ENCODE measurements at regions not wholly inside any gene's neighbourhood (a gene's known extent, or its start where the extent isn't known, plus 50 kb on each side); places are given as distances from the start of the nearest gene placed in this dataset.
"Not testable (repeated sequence)": the region's sequence is repeated elsewhere in the genome, so short reads cannot be mapped to it uniquely, and the experiment has no call there.

DNA sequence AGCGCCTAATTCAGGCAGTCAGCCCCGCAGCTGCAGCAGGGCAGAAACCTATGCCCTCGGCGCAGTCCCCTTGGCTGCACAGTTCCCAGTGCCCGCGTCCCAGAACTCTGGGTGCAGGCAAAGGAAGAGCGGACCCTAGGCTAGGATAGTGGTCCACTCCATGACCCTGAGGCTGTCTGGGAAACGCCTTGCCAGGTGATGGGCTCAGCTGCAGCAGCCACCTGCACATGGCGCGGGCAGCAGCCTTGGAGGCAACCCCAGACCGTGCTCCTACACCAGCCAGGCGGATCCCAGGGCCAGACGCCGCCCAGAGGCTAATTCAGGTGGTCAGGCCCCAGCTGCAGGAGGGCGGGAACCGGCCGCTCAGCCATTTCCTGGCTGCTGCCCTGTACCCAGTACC is 83.0 kb downstream of the POTEC start:
- not testable (repeated sequence) for H3K4me3 ChIP-seq (ENCODE audit: low read depth, low read length)

DNA sequence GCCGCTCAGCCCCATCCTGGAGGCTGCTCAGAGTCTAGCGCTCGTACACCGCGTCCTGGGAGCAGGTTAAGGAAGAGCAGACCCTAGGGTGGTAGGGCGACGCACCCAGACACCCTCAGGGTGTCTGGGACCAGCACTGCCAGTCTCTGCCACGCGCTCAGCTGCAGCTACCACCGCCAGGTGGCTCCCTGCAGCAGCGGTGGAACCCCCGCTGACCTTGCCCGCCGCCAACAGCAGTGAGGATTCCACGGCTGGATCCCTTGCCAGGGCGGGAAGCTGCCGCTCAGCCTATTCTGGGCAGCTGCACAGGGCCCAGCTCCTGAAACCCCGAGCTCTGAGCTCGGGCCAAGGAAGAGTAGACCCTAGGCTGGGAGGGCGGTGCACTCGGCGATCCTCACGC is 83.6 kb downstream of the POTEC start:
- H3K4me3 ChIP-seq (ENCODE audit: low read depth, low read length): not testable (repeated sequence)

DNA sequence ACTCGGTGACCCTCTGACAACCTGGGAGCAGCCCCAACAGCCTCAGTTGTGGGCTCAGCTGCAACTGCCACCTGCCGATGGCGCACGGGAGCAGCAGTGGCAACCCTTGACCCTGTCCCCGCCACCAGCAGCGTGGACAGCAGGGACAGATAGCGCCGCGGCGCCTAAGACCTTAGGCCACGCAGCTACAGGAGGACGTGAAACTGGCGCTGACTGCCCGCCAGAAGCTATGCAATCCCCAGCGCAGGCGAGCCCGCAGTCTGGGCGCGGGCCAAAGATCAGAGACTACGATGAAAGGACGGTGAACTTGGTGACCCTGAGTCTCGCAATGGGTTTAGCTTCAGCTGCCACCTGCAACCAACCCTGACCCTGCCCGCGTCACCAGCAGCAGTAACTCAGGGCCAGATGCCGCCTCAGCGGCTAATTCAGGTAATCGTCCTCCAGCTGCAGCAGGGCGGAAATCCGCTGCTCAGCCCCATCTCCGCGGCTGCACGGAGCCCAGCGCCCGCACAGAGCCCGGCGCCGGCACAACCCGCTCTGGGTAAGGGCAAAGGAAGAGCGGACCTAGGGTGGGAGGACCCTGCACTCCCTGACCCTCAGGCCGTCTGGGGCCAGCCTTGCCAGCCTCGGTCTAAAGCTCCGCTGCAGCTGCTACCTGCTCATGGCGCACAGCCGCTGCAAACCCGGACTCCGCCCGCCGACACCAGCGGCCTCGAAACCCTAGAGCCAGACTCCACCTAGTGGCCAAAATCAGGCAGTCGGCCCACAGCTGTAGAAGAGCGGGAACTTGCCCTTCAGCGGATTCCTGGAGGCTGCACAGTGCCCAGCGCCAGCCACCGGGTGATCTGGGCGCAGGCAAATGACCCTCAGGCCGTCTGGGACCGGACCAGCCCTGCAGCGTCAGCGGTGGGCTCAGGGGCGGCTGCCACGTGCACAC is 85.1 kb downstream of the POTEC start:
- TF ChIP-seq, protein P1, sequence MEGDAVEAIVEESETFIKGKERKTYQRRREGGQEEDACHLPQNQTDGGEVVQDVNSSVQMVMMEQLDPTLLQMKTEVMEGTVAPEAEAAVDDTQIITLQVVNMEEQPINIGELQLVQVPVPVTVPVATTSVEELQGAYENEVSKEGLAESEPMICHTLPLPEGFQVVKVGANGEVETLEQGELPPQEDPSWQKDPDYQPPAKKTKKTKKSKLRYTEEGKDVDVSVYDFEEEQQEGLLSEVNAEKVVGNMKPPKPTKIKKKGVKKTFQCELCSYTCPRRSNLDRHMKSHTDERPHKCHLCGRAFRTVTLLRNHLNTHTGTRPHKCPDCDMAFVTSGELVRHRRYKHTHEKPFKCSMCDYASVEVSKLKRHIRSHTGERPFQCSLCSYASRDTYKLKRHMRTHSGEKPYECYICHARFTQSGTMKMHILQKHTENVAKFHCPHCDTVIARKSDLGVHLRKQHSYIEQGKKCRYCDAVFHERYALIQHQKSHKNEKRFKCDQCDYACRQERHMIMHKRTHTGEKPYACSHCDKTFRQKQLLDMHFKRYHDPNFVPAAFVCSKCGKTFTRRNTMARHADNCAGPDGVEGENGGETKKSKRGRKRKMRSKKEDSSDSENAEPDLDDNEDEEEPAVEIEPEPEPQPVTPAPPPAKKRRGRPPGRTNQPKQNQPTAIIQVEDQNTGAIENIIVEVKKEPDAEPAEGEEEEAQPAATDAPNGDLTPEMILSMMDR (IDR thresholded peaks at IDR 0.05; ENCODE audit: borderline replicate concordance, insufficient read depth, low read depth, low read length): 0 out of 2 replicates have a peak, but pooled peaks have one; percentile 23
- H3K4me3 ChIP-seq (ENCODE audit: low read depth, low read length): not testable (repeated sequence)

DNA sequence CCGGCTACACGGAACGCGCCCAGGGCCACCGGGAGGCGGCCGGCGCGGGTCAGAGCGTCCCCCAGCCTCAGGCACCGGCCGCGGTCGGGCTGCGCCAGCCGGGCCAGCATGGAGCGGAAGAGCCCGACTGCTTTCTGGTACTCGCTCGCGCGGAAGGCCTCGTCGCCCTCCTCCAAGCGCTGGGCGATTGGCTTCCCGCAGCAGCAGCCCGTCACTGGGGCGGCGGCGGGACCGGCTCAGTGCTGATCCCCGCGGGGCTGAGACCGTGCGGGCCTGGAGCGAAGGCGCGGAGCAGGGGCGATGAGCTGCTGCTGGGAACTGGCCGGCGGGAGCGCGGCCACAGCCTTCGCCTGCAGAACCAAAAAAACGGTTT is 92.8 kb downstream of the POTEC start:
- H3K4me3 ChIP-seq (ENCODE audit: low read depth, low read length): not testable (repeated sequence)

DNA sequence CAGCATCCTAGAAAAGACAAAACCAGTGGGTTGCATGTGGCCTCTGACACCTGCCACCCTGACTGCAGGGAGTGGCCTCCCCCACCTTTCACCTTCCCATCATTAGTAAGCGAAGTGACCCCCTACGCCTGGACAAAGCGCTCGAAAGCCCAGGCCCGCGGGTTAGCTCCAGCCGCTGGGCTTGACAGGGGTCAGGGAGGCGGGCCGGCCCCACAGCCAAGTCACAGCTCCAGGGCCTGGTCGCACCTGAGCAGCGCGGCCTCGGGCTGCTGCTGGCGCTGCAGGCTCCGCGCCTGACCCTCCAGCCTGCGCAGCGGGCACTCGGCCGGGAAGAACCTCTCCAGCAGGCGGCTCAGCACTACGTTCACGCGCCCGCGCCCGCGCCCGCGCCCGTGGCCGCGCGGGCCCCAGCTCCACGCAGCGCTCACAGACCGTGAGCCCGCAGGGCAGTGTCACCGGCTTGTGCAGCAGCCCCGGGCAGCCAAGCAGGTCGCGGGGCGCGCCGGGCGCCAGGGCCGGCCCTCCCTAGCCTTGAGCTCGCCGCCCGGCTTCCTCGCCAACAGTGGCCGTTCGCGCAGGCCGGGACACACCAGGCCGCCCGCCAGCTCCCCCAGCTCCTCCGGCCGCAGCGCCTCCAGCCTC is 93.3 kb downstream of the POTEC start:
- H3K4me3 ChIP-seq (ENCODE audit: low read depth, low read length): not testable (repeated sequence)

DNA sequence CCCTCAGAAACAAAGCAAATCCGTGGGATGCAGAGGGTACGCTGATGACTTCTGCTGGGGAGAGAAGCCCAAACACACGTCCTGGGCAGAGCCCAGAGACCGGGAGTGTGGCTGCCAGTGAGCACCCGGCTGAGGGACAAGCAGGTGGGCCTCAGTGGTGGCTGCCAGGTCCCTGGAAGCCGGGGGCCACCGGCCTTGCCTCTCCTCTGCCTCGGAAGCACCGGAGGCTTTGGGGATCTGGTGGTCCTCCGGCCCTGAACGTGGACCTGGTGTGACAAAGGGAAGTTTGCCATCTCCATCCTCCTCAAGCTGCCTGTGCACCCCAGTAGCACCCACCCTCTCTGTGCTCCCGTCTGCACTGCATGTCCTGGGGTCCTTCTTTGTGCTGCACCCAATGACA is 94.3 kb downstream of the POTEC start:
- H3K4me3 ChIP-seq (ENCODE audit: low read depth, low read length): not testable (repeated sequence)

DNA sequence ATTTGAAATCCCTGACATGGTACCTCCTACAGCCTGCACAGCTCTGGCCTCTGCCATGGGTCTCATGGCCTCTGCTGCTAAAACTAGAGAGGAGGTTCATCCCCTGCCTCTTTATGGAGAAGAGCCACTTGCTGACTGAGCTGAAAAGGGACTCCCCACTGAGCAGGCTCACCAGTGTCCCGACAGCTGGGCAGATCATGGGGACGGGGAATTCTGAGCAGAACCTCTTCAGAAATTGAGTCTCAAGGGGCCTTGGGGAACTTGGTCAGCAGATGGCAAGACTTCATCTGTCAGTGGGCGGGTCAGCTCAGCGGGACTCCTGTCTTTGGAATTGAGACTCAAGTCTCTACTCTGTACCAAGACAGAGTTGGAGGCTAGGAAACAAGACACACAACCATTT is 95.7 kb downstream of the POTEC start:
- not testable (repeated sequence) for H3K4me3 ChIP-seq (ENCODE audit: low read depth, low read length)

DNA sequence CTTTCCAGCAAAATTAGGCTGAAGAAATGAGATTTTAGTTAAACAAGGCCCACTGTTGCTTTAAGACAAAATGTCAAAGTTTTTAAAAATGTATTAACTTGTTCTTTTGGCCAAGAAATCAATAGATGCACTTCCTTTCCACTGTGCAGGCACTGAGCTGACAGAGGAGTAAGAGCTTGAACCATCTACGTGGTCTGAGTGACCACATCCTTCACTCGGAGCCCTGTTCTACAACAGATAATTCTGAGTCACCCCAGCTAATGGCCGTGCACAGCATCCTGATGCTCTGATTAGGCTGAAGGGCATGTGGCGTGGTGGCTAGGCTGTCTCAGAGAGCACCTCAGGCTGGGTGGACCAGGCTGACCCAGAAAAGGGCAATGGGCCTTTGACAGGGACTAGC is 107.9 kb downstream of the POTEC start:
- not testable (repeated sequence) for H3K4me3 ChIP-seq (ENCODE audit: low read depth, low read length)

DNA sequence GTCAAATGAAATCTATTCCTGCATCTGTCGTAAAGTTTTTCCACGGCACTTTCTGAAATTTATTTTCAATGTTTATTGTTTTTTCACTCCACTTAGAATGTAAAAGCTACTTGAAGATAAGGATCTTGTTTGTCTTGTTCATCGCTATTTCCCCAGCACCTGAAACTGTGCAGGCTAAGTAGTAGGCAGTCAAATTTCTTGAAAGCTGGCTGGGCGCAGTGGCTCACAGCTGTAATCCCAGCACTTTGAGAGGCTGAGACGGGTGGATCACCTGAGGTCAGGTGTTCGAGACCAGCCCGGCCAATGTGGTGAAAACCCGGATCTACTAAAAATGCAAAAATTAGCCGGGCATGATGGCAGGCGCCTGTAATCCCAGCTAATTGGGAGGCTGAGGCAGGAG is 111.0 kb downstream of the POTEC start:
- not testable (repeated sequence) for H3K4me3 ChIP-seq (ENCODE audit: low read depth, low read length)

DNA sequence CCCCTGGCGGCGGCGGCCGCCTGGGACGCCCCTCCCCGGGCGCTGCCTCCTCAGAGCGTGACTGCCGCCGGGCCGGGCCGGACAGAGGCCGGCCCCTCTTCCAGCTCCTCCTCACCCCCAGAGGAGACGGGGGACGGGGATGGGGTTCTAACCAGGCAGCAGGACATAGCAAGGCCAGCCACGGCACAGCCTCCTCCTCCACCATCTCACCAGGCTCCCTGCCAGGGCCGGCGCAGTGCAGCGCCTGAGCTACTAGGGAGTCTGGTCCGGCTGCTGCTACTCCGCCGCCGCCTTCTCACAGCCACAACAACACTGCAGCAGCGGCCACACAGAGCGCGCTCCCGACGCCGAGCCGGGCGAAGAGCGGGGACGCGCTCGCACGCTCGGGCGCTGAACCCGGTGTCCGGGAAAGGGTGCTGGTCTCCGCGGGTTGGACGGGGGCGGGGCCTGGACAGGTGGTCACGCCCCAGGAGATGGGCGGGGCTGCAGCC is 112.3 kb downstream of the POTEC start:
- not testable (repeated sequence) for H3K4me3 ChIP-seq (ENCODE audit: low read depth, low read length)

DNA sequence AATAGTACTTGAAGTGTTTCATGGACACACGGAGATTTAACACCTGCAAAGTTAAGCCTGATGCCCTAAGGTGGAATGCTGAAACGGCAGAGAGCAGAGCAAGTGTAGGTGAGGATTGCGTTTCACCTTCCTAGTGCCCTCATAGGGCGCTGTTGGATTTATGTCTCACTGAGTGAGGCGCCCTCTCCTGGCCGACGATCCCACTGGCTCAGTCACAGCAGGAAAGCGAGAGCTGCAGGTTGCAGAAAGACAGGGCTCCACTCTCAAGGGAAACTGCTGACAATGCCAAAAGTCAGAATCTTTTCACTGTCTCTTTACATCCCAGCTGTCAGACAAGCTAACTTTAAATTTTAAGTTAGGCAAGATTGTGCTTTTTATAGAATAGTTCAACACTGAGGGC is 127.6 kb downstream of the POTEC start:
- TF ChIP-seq, protein P1 (IDR thresholded peaks at IDR 0.05; ENCODE audit: borderline replicate concordance, insufficient read depth, low read depth, low read length): peak; percentile 28; the same call in 1 of the 2 replicates

DNA sequence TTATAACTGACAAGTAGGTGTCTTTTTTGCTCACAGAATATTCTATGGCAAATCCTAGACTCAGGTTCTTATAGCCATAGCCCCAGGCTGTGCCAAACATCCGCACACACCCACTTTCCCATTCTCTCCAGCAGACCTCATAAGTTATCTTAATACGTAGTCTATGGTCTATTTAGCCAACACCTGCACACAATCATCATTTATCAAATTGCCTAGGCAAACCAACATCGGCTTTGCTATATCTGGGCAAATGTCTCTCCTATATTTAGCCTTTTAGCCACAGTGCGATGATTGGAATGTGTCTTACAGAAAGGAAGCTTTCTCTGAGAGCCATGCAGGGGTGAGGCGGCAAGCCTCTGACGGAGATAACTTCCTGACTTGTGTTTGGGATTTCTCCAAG is 128.0 kb downstream of the POTEC start:
- H3K4me3 ChIP-seq (ENCODE audit: low read depth, low read length): not testable (repeated sequence)

More for the DNA sequence above, 127.6 kb downstream of the POTEC start:
- H3K4me3 ChIP-seq (ENCODE audit: low read depth, low read length): not testable (repeated sequence)

DNA sequence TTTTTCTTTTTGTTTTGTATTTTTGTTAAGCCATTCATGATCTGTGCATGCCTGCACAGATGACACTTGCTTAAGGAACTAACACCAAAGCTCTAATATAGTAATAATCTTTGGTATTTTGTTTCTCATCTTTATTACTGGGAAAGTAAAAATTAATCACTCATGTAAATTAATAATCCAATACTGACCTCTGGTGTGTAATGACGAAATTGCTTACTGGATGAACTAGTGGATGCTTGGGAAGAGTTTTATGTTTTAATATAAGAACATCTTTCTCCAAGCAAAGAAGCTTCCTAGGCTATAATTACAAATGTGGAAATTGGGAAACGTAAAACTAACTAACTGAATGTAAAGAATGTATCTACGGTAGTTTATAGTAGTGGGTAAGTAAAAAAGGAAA is 147.9 kb downstream of the POTEC start:
- H3K4me3 ChIP-seq (ENCODE audit: low read depth, low read length): not testable (repeated sequence)

DNA sequence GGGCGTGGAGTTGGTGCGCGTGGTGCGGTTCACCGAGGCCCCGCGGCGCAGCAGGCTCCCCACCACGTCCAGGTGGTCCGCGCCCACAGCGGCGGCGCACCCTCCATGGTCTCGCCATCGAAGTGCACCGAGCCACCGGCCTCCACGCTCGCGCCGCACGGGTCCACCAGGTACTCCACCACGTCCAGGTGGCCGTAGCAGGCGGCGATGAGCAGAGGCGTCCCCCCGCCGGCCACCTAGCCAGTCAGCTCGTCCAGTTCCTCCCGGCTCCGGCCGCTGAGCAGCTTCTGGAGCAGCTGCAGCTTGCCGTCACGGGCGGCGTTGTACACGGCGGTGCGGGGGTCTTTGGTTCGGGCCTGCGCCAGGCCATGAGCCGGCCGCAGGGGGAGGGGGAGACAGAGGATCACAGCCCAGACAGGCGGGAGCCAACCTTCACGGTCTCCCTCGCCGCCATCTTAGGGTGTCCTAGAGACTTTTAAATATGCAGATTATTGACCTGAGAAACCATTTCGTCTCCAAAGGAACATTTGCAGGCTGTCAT is 149.8 kb downstream of the POTEC start:
- H3K4me3 ChIP-seq (ENCODE audit: low read depth, low read length): not testable (repeated sequence)

DNA sequence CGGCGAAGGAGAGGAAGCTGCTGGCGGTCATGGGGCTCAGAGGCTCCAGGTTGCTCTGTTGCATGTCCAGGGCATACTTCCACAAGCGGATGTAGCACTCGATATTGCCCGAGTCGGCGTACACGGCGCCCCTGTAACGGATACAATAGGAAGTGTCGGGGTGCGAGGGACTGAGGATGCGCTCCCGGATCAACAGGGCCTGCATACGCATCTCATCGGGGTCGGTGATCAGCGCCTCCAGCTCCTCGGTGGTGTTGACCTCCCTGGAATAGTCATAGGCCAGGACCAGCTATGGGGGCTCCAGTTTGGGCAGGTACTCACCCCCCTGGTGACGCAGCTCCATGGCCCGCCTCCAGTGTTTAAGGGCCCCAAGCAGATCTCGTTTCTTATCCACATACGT is 150.8 kb downstream of the POTEC start:
- not testable (repeated sequence) for H3K4me3 ChIP-seq (ENCODE audit: low read depth, low read length)

DNA sequence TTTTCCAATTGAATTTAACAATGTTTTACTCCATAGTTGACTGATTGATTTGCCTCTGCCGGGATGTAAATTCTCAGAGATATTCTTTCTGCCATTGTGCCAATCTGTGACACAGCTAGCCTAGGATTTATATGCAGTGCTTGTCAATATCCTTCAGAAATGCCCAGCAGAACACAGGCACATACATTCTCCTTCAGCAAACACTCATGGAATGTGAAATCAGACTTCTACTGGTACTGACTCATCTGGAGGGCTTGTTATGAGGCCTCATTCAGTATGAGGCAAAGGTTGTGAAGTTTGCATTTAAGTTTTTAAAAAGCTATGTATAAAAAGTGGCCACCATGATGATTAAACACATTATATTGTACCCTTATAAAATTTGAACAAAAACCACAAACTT is 158.4 kb downstream of the POTEC start:
- H3K4me3 ChIP-seq (ENCODE audit: low read depth, low read length): not testable (repeated sequence)

DNA sequence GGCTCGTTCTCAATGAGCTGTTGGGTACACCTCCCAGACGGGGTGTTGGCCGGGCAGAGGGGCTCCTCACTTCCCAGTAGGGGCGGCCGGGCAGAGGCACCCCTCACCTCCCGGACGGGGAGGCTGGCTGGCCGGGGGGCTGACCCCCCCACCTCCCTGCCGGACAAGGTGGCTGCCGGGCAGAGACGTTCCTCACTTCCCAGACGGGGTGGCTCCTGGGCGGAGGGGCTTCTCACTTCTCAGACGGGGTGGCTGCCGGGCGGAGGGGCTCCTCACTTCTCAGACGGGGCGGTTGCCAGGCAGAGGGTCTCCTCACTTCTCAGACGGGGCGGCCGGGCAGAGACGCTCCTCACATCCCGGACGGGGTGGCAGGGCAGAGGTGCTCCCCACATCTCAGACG is 160.7 kb downstream of the POTEC start:
- H3K4me3 ChIP-seq (ENCODE audit: low read depth, low read length): not testable (repeated sequence)

DNA sequence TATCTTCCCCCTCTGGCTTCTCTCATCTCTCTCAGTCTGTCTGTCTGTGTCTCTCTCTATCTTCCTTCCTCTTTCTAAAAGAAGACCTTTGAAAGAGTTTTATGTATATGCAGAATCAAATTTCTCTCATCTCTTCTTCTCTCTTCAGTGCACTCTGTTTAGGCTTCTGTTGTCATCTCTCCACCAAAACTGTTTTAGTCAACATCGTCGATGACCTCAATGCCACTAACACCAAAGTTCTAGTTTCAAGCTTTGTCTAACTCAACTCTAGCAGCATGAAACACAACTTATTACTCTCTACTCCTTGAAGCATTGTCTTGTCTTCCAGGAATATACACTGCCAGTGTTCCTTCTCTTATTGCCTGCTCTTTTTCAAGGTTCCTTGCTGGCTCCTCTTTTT is 163.9 kb downstream of the POTEC start:
- not testable (repeated sequence) for H3K4me3 ChIP-seq (ENCODE audit: low read depth, low read length)
